NCI-H774 (cell line): ENCODE measurements at regions not wholly inside any gene's neighbourhood (a gene's known extent, or its start where the extent isn't known, plus 50 kb on each side); places are given as distances from the start of the nearest gene placed in this dataset.

Source experiments
- DNase-seq: peaks from one replicate; lab custom pipeline; 2025; lab: John Stamatoyannopoulos, UW

GRCh38 chr5:174159327-174160114, 114.0 kb downstream of the NSG2 start:
- no peak for DNase-seq

GRCh38 chr5:174165406-174165805, 119.9 kb downstream of the NSG2 start:
- no peak for DNase-seq

DNA sequence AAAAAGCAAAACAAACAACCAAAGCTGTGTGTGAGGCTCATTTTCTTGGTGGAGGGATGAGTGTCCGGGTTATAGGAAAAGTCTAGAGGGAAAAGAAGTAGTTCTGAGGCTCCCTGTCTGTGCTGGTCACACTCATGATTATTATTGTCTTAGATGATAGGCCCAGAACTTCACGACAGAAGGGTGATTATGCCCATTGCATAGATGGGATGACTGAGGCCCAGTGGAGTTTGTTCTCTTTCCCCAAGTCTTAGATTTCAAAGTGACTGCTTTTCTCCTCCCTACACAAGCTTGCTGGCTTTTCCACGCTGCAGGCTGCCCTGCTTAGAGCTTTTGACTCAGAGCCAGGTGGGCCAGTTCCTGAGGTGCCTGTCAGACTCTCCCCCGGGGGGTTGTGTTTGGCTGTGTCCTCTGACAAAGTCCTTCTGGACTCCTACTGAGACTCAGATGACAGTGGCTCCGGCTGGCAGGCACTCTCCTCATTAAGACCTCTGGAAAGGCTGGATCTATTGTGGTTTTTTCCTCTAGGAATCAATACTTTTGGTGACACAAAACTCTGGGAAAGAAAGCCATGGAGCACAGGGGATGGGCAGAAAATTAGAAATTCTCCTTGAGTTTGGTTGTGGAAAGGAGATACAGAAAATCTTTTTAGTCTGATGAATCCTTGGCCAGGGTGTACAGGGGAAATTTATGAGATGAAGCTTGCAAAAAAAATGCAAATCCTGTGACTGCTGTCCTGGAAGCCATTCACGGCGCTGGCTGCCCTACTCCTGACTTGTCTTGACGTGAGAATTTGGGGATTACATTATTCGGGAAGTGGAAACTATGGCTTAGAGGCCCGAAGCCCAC, 120.9 kb downstream of the NSG2 start:
- DNase-seq, result no peak

GRCh38 chr5:174167080-174167910, 121.8 kb downstream of the NSG2 start:
- no peak for DNase-seq

GRCh38 chr5:174172152-174172551, 126.6 kb downstream of the NSG2 start:
- no peak for DNase-seq

- no peak for DNase-seq
These were observed 127.1 kb downstream of the NSG2 start for GRCh38 chr5:174172566-174172965.

- no peak for DNase-seq
These were observed 128.3 kb downstream of the NSG2 start for GRCh38 chr5:174173766-174174165.

- DNase-seq, result no peak
These were observed 130.3 kb downstream of the NSG2 start for GRCh38 chr5:174175716-174176268.

GRCh38 chr5:174176511-174176910, 131.0 kb downstream of the NSG2 start:
- no peak for DNase-seq

- no peak for DNase-seq
These were observed 132.0 kb downstream of the NSG2 start for GRCh38 chr5:174177531-174177930.

DNA sequence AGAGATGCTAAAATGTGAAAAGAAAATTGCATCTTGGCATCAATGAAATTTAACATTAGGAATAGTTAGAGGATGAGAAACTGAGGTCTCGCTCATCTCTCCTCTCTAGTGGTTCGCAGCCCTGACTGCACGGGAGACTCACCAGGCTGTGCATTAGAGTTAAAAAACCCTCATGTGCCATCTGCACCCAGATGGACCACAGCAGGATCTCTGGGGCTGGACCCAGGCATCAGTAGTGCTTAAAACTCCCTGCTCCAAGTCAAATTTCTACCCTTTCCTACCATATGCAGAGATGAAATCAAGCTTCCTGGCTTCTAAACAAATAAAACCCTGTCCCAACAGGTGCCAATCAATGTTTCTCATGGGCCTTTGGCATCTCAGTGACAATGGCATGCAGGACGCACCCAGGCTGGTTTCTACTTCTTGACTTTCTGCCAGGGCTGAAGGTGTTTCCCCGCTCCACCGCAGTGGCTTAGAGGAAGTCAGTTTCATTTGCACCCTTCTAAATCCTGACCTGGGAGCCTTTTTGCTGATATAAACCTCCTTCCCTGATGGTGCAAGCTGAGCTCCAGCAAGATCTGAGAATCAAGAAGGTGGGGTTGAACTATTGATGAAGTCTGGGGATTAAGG, 132.6 kb downstream of the NSG2 start:
- DNase-seq, result no peak

- DNase-seq, result no peak
These were observed 135.1 kb downstream of the NSG2 start for GRCh38 chr5:174180639-174181038.

DNA sequence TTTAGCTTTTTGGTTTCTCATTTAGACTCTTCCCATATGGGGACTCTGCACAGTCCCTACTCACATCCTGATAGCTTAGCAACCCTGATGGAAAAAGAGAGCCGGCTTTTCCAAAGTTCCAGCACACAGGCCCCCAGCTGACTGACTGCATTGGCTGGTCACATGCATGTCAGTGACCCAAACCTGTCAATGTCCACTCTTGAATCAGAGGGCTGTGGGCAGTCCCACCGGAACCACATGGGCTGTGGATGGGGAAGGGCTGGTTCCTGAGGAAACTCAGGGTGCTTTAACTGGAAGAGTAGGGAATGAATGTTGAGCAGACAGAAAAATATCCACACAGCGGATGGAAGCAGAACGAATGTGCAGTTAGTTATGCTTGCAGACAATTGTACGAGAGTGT, 136.6 kb downstream of the NSG2 start:
- no peak for DNase-seq

GRCh38 chr5:174183701-174184100, 138.2 kb downstream of the NSG2 start:
- DNase-seq, result no peak

DNA sequence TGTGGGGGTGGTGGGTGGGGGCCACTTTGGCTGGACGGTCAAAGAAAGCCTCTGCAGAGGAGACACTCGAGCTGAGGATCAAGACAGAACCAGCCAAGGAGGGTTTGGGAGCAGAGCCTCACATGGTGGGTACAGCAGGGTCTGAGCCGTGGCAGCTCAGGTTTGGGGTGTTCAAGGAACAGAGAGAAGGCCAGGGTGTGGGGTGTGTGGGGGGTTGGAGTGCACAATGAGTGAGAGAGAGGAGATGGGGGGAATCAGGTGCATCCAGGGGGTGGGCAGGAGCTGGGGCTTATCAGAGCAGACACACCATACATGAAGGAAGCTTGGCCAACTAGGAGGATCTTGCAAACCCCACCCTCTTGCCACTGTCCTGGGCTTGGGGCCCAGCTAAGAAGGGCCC, 140.0 kb downstream of the NSG2 start:
- DNase-seq, result no peak

- no peak for DNase-seq
These were observed 140.7 kb downstream of the NSG2 start for GRCh38 chr5:174186096-174186695.

- DNase-seq, result no peak
These were observed 141.5 kb downstream of the NSG2 start for GRCh38 chr5:174187001-174187400.

- no peak for DNase-seq
These were observed 142.0 kb downstream of the NSG2 start for GRCh38 chr5:174187481-174187880.

GRCh38 chr5:174188295-174188694, 142.8 kb downstream of the NSG2 start:
- no peak for DNase-seq

GRCh38 chr5:174189654-174190541, 144.4 kb downstream of the NSG2 start:
- no peak for DNase-seq
